HG02884 (cell line): ENCODE measurements at regions not wholly inside any gene's neighbourhood (a gene's known extent, or its start where the extent isn't known, plus 50 kb on each side); places are given as distances from the start of the nearest gene placed in this dataset.
"Not testable (repeated sequence)": the region's sequence is repeated elsewhere in the genome, so short reads cannot be mapped to it uniquely, and the experiment has no call there.

Experiments used
- ATAC-seq: cut with Tn5 transposase; IDR thresholded peaks from one replicate; pipeline ENCODE4 v1.9.1; 2021; ENCODE audit warnings: mild to moderate bottlenecking, moderate library complexity; ENCODE audit not compliant: unreplicated experiment

GRCh38 chr5:72599519-72600370 lies 92.5 kb upstream of the ZNF366 start:
- no peak for ATAC-seq

- no peak for ATAC-seq
Measured at GRCh38 chr5:72599065-72599433, 91.8 kb upstream of the ZNF366 start.

GRCh38 chr5:72598401-72599064 lies 91.3 kb upstream of the ZNF366 start:
- no peak for ATAC-seq

GRCh38 chr5:72597456-72597948 lies 90.3 kb upstream of the ZNF366 start:
- no peak for ATAC-seq

GRCh38 chr5:72596956-72597355 lies 89.7 kb upstream of the ZNF366 start:
- no peak for ATAC-seq

GRCh38 chr5:72588640-72589039 lies 81.4 kb upstream of the ZNF366 start:
- no peak for ATAC-seq

GRCh38 chr5:72587661-72588308 lies 80.6 kb upstream of the ZNF366 start:
- no peak for ATAC-seq

GRCh38 chr5:72586788-72587530 lies 79.7 kb upstream of the ZNF366 start:
- ATAC-seq = no peak

GRCh38 chr5:72584466-72584865 lies 77.3 kb upstream of the ZNF366 start:
- ATAC-seq = no peak

- ATAC-seq = not testable (repeated sequence)
Measured at GRCh38 chr5:72579290-72579689, 72.1 kb upstream of the ZNF366 start.

GRCh38 chr5:72572236-72572765 lies 65.1 kb upstream of the ZNF366 start:
- ATAC-seq = no peak

- ATAC-seq = no peak
Measured at GRCh38 chr5:72569408-72569944, 62.3 kb upstream of the ZNF366 start.

GRCh38 chr5:72566746-72567145 lies 59.5 kb upstream of the ZNF366 start:
- no peak for ATAC-seq

GRCh38 chr5:72565513-72566289 lies 58.5 kb upstream of the ZNF366 start:
- no peak for ATAC-seq

- no peak for ATAC-seq
Measured at GRCh38 chr5:72562717-72563116, 55.5 kb upstream of the ZNF366 start.

GRCh38 chr5:72561148-72561972 lies 54.1 kb upstream of the ZNF366 start:
- no peak for ATAC-seq

GRCh38 chr5:72559866-72560766 lies 52.9 kb upstream of the ZNF366 start:
- no peak for ATAC-seq

GRCh38 chr5:72558383-72558782 lies 51.2 kb upstream of the ZNF366 start:
- ATAC-seq = no peak
